Mesendoderm (in vitro differentiated cells): ENCODE measurements at regions not wholly inside any gene's neighbourhood (a gene's known extent, or its start where the extent isn't known, plus 50 kb on each side); places are given as distances from the start of the nearest gene placed in this dataset.

Source experiments
- DNase-seq: peaks from one replicate; pipeline ENCODE4 v3.0.0; 2013
- H2AK5ac ChIP-seq: 2 replicates; pipeline ENCODE4 v1.6.1; 2013; ENCODE audit warnings: low read length, inconsistent platforms
- H2BK120ac ChIP-seq: 2 replicates; pipeline ENCODE4 v1.6.1; 2013; ENCODE audit warnings: low read depth, mild to moderate bottlenecking, low read length, moderate library complexity, mixed read lengths
- H2BK15ac ChIP-seq: replicated peaks from 2 replicates; pipeline ENCODE4 v1.6.1; 2013; ENCODE audit warnings: low read depth, mild to moderate bottlenecking, moderate library complexity
- H2BK5ac ChIP-seq: 2 replicates; pipeline ENCODE4 v1.6.1; 2013; ENCODE audit warnings: low read length, inconsistent platforms
- H3K18ac ChIP-seq: 2 replicates; pipeline ENCODE4 v1.6.1; 2013; ENCODE audit warnings: mild to moderate bottlenecking, low read length, mixed read lengths
- H3K23ac ChIP-seq: one replicate; pipeline ENCODE4 v1.6.1; 2013; ENCODE audit warnings: low read length
- H3K27ac ChIP-seq: 2 replicates; pipeline ENCODE4 v1.5.1; 2013; ENCODE audit warnings: low read depth, mild to moderate bottlenecking, inconsistent platforms, low read length, moderate library complexity
- H3K27me3 ChIP-seq: 2 replicates; pipeline ENCODE4 v1.6.1; 2013; ENCODE audit warnings: low read length, control low read depth, mild to moderate bottlenecking, inconsistent platforms; ENCODE audit not compliant: insufficient read depth, poor library complexity
- H3K36me3 ChIP-seq: 2 replicates; pipeline ENCODE4 v1.6.1; 2013; ENCODE audit warnings: low read length, inconsistent platforms; ENCODE audit not compliant: control insufficient read depth, insufficient read depth
- H3K4ac ChIP-seq: one replicate; pipeline ENCODE4 v1.6.1; 2013; ENCODE audit warnings: low read depth, mild to moderate bottlenecking, low read length, moderate library complexity
- H3K4me1 ChIP-seq: 2 replicates; pipeline ENCODE4 v1.6.1; 2013; ENCODE audit warnings: low read depth, low read length, inconsistent platforms; ENCODE audit not compliant: control insufficient read depth
- H3K4me2 ChIP-seq: 2 replicates; pipeline ENCODE4 v1.6.1; 2013; ENCODE audit warnings: low read length
- H3K4me3 ChIP-seq: 2 replicates; pipeline ENCODE4 v1.5.1; 2013; ENCODE audit warnings: mild to moderate bottlenecking, low read length
- H3K56ac ChIP-seq: one replicate; pipeline ENCODE4 v1.6.1; 2013; ENCODE audit warnings: low read length
- H3K79me1 ChIP-seq: 2 replicates; pipeline ENCODE4 v1.6.1; 2013; ENCODE audit warnings: low read length, inconsistent platforms
- H3K79me2 ChIP-seq: 2 replicates; pipeline ENCODE4 v1.6.1; 2013; ENCODE audit warnings: mild to moderate bottlenecking, low read length; ENCODE audit not compliant: control insufficient read depth, insufficient read depth
- H3K9ac ChIP-seq: 2 replicates; pipeline ENCODE4 v1.6.1; 2013; ENCODE audit warnings: low read length, inconsistent platforms
- H4K5ac ChIP-seq: one replicate; pipeline ENCODE4 v1.6.1; 2013; ENCODE audit warnings: low read length
- H4K8ac ChIP-seq: one replicate; pipeline ENCODE4 v1.6.1; 2013; ENCODE audit warnings: low read depth, mild to moderate bottlenecking, control low read depth, low read length, moderate library complexity
- WGBS: extraction: QIAGEN DNeasy Blood & Tissue Kit; methylation state at CpG from one replicate; pipeline ENCODE4 v1.1.7; 2013; ENCODE audit warnings: low lambda C conversion rate, missing lambda C conversion rate; ENCODE audit not compliant: insufficient coverage; ENCODE audit errors: extremely low coverage; 5-methylcytosine and 5-hydroxymethylcytosine counted together

DNA sequence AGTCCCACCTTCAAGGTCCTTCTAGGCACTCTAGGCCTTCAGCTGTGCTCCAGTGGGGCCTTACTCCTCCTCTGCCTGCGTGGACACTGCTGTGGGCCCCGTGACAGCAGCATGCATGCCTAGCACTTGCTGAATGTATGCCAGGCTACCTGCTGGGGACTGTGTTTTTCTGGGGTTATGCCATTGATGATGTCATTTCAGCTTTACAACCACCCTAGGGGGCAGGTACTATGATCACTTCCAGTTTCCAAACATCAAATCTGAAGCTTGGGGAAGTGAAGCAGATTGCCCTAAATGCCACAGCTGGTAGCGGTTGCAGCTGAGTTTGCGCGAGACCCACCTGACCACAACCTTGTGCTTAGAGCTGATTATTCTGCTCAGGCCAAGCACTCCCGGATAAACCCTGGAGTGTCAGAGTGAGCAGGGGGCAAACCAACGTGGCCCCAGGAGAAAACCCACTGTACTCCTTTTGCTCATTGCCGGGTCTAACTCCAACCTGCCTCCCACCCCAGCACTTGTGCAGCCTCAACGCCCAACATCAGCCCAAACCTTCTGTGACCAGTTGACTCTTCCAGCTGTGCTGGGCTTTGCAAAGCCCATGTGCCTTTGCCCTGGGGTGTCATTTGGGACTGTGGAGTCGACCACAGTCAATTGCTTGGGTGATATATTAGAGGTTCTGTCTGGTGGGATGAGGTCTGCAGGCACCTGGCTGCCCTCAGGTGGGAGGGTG, 168.4 kb downstream of the ENGASE start:
- Histone ChIP-seq H2AK5ac (no peak overlapping the region), H2BK15ac (no peak overlapping the region), H3K4me3 (no peak overlapping the region), H3K79me2 (no peaks in the 10 kb centered on the region), H3K36me3 (no peaks in the 10 kb centered on the region), H3K27ac (no peak overlapping the region), H3K56ac (no peak overlapping the region), H3K4me2 (no peak overlapping the region), H2BK120ac (no peak overlapping the region), H2BK5ac (no peak overlapping the region), H3K4ac (no peak overlapping the region), H3K23ac (no peak overlapping the region), H4K8ac (no peak overlapping the region), H3K4me1 (no peaks in the 10 kb centered on the region), H3K27me3 (no peaks in the 10 kb centered on the region), H3K9ac (no peak overlapping the region), H3K79me1 (no peaks in the 10 kb centered on the region), H4K5ac (no peak overlapping the region), H3K18ac (no peak overlapping the region)
- no CpG with 5 or more reads among the region's 10 CpGs for WGBS
- no peak for DNase-seq

GRCh38 chr17:79242393-79242792, 167.8 kb downstream of the ENGASE start:
- H3K4ac ChIP-seq, result no peak overlapping the region
- no peak overlapping the region for H3K9ac ChIP-seq
- H3K4me1 ChIP-seq, result no peaks in the 10 kb centered on the region
- H3K4me2 ChIP-seq, result no peak overlapping the region
- no peak overlapping the region for H2BK120ac ChIP-seq
- H3K27ac ChIP-seq, result no peak overlapping the region
- WGBS, result no CpG with 5 or more reads among the region's 2 CpGs
- no peaks in the 10 kb centered on the region for H3K79me2 ChIP-seq
- H3K23ac ChIP-seq, result no peak overlapping the region
- no peak overlapping the region for H4K5ac ChIP-seq
- DNase-seq, result no peak
- H2AK5ac ChIP-seq, result no peak overlapping the region
- H3K79me1 ChIP-seq, result no peaks in the 10 kb centered on the region
- no peak overlapping the region for H4K8ac ChIP-seq
- no peak overlapping the region for H3K18ac ChIP-seq
- no peak overlapping the region for H2BK5ac ChIP-seq
- H3K56ac ChIP-seq, result no peak overlapping the region
- no peak overlapping the region for H3K4me3 ChIP-seq
- H3K27me3 ChIP-seq, result no peaks in the 10 kb centered on the region
- no peaks in the 10 kb centered on the region for H3K36me3 ChIP-seq
- no peak overlapping the region for H2BK15ac ChIP-seq

DNA sequence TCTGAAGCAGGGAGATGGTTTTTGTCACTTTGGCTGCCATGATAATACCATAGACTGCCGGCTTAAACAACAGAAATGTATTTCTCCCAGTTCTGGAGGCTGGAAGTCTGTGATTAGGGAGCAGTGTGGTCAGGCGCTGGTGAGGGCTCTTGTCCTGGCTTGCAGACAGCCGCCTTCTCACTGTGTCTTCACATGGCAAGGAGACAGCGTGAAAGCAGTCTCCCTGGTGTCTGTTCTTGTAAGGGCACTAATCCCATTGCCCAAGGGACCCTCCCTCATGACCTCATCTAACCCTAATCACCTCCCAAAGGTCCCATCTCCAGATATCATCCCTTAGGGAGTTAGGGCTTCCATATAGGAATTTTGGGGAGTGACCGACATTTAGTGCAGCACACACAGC, 167.0 kb downstream of the ENGASE start:
- Histone ChIP-seq H3K4me1 (no peaks in the 10 kb centered on the region), H3K79me2 (no peaks in the 10 kb centered on the region), H2AK5ac (no peak overlapping the region), H2BK5ac (no peak overlapping the region), H3K36me3 (no peaks in the 10 kb centered on the region), H3K4me2 (no peak overlapping the region), H3K27ac (no peak overlapping the region), H3K4me3 (no peak overlapping the region), H2BK120ac (no peak overlapping the region), H3K23ac (no peak overlapping the region), H4K8ac (no peak overlapping the region), H3K18ac (no peak overlapping the region), H3K27me3 (no peaks in the 10 kb centered on the region), H3K9ac (no peak overlapping the region), H3K4ac (no peak overlapping the region), H4K5ac (no peak overlapping the region), H3K79me1 (no peaks in the 10 kb centered on the region), H2BK15ac (no peak overlapping the region), H3K56ac (no peak overlapping the region)
- WGBS, result no CpG with 5 or more reads among the region's 5 CpGs
- no peak for DNase-seq

DNA sequence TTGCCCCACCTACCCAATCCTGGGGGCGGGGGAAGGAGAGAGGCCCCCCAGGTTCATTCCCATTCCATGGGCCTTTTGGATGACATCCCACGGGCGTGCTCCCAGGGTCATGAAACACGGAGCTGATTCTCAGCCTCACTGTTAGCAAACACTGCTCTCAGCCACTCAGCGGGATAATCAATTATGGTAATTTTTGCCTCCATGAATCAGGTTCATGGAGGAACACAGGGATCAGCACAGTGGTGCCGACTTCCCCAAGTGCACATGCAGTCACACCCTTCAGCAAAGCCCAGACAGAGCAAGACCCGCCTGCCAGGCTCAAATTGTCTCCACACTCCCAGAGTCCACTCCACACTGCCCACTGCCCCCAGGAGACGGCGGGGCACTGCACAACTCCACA, 164.6 kb downstream of the ENGASE start:
- Histone ChIP-seq H3K79me2 (no peaks in the 10 kb centered on the region), H2BK5ac (no peak overlapping the region), H2BK120ac (no peak overlapping the region), H3K4ac (no peak overlapping the region), H3K4me3 (no peak overlapping the region), H3K56ac (no peak overlapping the region), H3K27ac (no peak overlapping the region), H4K5ac (no peak overlapping the region), H3K9ac (no peak overlapping the region), H3K23ac (no peak overlapping the region), H3K27me3 (no peaks in the 10 kb centered on the region), H3K4me1 (no peaks in the 10 kb centered on the region), H3K4me2 (no peak overlapping the region), H3K36me3 (no peaks in the 10 kb centered on the region), H3K18ac (no peak overlapping the region), H3K79me1 (no peaks in the 10 kb centered on the region), H4K8ac (no peak overlapping the region), H2AK5ac (no peak overlapping the region), H2BK15ac (no peak overlapping the region)
- no CpG with 5 or more reads among the region's 9 CpGs for WGBS
- no peak for DNase-seq

DNA sequence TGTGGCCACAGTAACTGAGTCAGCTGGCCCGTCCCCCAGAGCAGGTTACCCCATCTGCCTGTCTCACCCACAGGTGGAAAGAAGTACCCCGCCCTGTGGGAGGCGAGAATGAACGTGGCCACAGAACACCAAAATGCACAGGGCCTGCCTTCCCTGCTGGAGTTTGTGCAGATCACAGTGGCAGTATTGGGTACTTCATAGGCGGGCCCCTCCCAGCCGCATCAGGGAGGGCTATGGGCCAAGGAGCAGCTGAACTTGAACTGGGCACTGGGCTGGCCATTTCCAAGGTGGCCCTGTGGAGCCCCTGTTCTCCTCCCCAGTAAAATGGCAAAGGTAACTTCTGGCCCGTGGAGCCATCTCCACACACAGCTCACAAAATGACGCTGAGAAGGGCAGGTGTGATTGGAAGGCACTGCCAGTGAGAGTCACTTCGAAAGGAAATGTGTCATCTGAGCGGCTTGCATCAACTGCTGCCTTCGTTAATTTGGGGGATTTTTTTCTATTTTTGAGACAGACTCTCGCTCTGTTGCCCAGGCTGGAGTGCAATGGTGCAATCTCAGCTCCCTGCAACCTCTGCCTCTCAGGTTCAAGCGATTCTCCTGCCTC, 162.9 kb downstream of the ENGASE start:
- no peak overlapping the region for H3K23ac ChIP-seq
- WGBS, result no CpG with 5 or more reads among the region's 13 CpGs
- no peaks in the 10 kb centered on the region for H3K79me2 ChIP-seq
- H3K4me2 ChIP-seq, result no peak overlapping the region
- no peak overlapping the region for H3K4ac ChIP-seq
- H3K27ac ChIP-seq, result no peak overlapping the region
- H3K56ac ChIP-seq, result no peak overlapping the region
- no peak overlapping the region for H2AK5ac ChIP-seq
- H3K9ac ChIP-seq, result no peak overlapping the region
- H4K5ac ChIP-seq, result no peak overlapping the region
- H3K27me3 ChIP-seq, result no peaks in the 10 kb centered on the region
- H2BK15ac ChIP-seq, result no peak overlapping the region
- no peak overlapping the region for H2BK5ac ChIP-seq
- no peak for DNase-seq
- no peak overlapping the region for H3K18ac ChIP-seq
- no peak overlapping the region for H3K4me3 ChIP-seq
- no peak overlapping the region for H4K8ac ChIP-seq
- no peaks in the 10 kb centered on the region for H3K79me1 ChIP-seq
- no peaks in the 10 kb centered on the region for H3K4me1 ChIP-seq
- no peak overlapping the region for H2BK120ac ChIP-seq
- H3K36me3 ChIP-seq, result no peaks in the 10 kb centered on the region

DNA sequence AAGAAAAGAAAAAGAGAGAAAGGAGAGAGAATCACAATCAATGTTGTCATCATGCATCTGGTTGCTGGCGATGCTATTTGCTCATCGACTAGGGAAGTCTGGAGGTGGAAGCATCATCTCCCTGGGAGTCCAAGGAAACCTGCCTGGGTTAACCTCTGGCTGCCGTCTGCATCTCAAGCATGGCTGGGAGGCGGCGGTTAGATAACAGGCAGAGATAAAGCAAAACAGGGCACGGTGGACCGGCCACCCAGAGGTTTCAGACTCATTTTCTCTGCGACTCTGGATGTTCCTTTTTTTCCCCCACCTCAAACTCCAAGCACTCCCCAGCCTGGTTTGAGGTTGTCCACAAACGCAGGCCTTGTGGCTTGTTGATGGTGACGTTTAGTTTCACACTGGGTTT, 161.2 kb downstream of the ENGASE start:
- H2AK5ac ChIP-seq, result no peak overlapping the region
- no peak overlapping the region for H2BK5ac ChIP-seq
- DNase-seq, result no peak
- no peak overlapping the region for H3K18ac ChIP-seq
- H3K9ac ChIP-seq, result no peak overlapping the region
- H2BK15ac ChIP-seq, result no peak overlapping the region
- no peaks in the 10 kb centered on the region for H3K79me2 ChIP-seq
- no peaks in the 10 kb centered on the region for H3K36me3 ChIP-seq
- H4K8ac ChIP-seq, result no peak overlapping the region
- H3K27me3 ChIP-seq, result no peaks in the 10 kb centered on the region
- H3K4me2 ChIP-seq, result no peak overlapping the region
- H4K5ac ChIP-seq, result no peak overlapping the region
- no peaks in the 10 kb centered on the region for H3K4me1 ChIP-seq
- no peak overlapping the region for H3K56ac ChIP-seq
- no peak overlapping the region for H3K27ac ChIP-seq
- no CpG with 5 or more reads among the region's 10 CpGs for WGBS
- H3K23ac ChIP-seq, result no peak overlapping the region
- H2BK120ac ChIP-seq, result no peak overlapping the region
- no peak overlapping the region for H3K4me3 ChIP-seq
- no peak overlapping the region for H3K4ac ChIP-seq
- H3K79me1 ChIP-seq, result no peaks in the 10 kb centered on the region
